ENCODE measurements at regions not wholly inside any gene's neighbourhood (a gene's known extent, or its start where the extent isn't known, plus 50 kb on each side); places are given as distances from the start of the nearest gene placed in this dataset.

GRCh38 chr15:38888701-38889221, 324.1 kb upstream of the RASGRP1 start:
- DNase-seq (ENCODE audit: extremely low read depth, low read depth): no peak
- no peak overlapping the region for H3K4me3 ChIP-seq (replicated peaks; ENCODE audit: low read depth, low read length)
- TF ChIP-seq CTCF (IDR thresholded peaks at IDR 0.05; ENCODE audit: low read depth, low read length, missing control alignments): no peak

GRCh38 chr15:38890194-38890593, 325.6 kb upstream of the RASGRP1 start:
- no peak for DNase-seq (ENCODE audit: extremely low read depth, low read depth)
- TF ChIP-seq CTCF (IDR thresholded peaks at IDR 0.05; ENCODE audit: low read depth, low read length, missing control alignments): no peak
- H3K4me3 ChIP-seq (replicated peaks; ENCODE audit: low read depth, low read length): no peak overlapping the region

- DNase-seq (ENCODE audit: extremely low read depth, low read depth): no peak
- H3K4me3 ChIP-seq (replicated peaks; ENCODE audit: low read depth, low read length): no peak overlapping the region
- TF ChIP-seq CTCF (IDR thresholded peaks at IDR 0.05; ENCODE audit: low read depth, low read length, missing control alignments): no peak
Observed at GRCh38 chr15:38893925-38894242, 329.3 kb upstream of the RASGRP1 start.

GRCh38 chr15:38894243-38894948, 329.8 kb upstream of the RASGRP1 start:
- no peak for TF ChIP-seq CTCF (IDR thresholded peaks at IDR 0.05; ENCODE audit: low read depth, low read length, missing control alignments)
- DNase-seq (ENCODE audit: extremely low read depth, low read depth): peak; percentile 66
- no peak overlapping the region for H3K4me3 ChIP-seq (replicated peaks; ENCODE audit: low read depth, low read length)

GRCh38 chr15:38895326-38896255, 331.0 kb upstream of the RASGRP1 start:
- no peak overlapping the region for H3K4me3 ChIP-seq (replicated peaks; ENCODE audit: low read depth, low read length)
- TF ChIP-seq CTCF (IDR thresholded peaks at IDR 0.05; ENCODE audit: low read depth, low read length, missing control alignments): no peak
- DNase-seq (ENCODE audit: extremely low read depth, low read depth): peak; percentile 32

GRCh38 chr15:38896647-38897046, 332.0 kb upstream of the RASGRP1 start:
- H3K4me3 ChIP-seq (replicated peaks; ENCODE audit: low read depth, low read length): no peak overlapping the region
- DNase-seq (ENCODE audit: extremely low read depth, low read depth): no peak
- no peak for TF ChIP-seq CTCF (IDR thresholded peaks at IDR 0.05; ENCODE audit: low read depth, low read length, missing control alignments)

Measured in HFF-Myc (cell line).